DOHH2 (cell line): ENCODE measurements at regions not wholly inside any gene's neighbourhood (a gene's known extent, or its start where the extent isn't known, plus 50 kb on each side); places are given as distances from the start of the nearest gene placed in this dataset.

Experiments
- H3F3A ChIP-seq: fragments of 200-600 bp; sonication (generic), shearing (Covaris generic); 2 replicates; pipeline ENCODE4 v1.6.0; 2016; ENCODE audit warnings: antibody characterized with exemption, mild to moderate bottlenecking; ENCODE audit not compliant: control insufficient read depth, insufficient read depth
- H3K27ac ChIP-seq: fragments of 200-600 bp; sonication (generic); 2 replicates; pipeline ENCODE4 v1.5.1; 2014; ENCODE audit warnings: low read depth, mild to moderate bottlenecking, low read length, moderate library complexity
- H3K27me3 ChIP-seq: fragments of 200-600 bp; sonication (generic); 2 replicates; pipeline ENCODE4 v1.6.1; 2014; ENCODE audit warnings: mild to moderate bottlenecking, low read length, mixed read lengths; ENCODE audit not compliant: control insufficient read depth
- H3K36me3 ChIP-seq: fragments of 200-600 bp; sonication (generic); 2 replicates; pipeline ENCODE4 v1.6.1; 2014; ENCODE audit warnings: mild to moderate bottlenecking, low read length, moderate library complexity, mixed read lengths; ENCODE audit not compliant: control insufficient read depth
- H3K4me1 ChIP-seq: fragments of 200-600 bp; sonication (generic); 2 replicates; pipeline ENCODE4 v1.6.1; 2014; ENCODE audit warnings: mild to moderate bottlenecking, low read length, mixed read lengths; ENCODE audit not compliant: control insufficient read depth
- H3K4me2 ChIP-seq: fragments of 200-600 bp; sonication (generic); 2 replicates; pipeline ENCODE4 v1.6.0; 2014; ENCODE audit warnings: mild to moderate bottlenecking, low read length, moderate library complexity
- H3K4me3 ChIP-seq: fragments of 200-600 bp; sonication (generic); 2 replicates; pipeline ENCODE4 v1.5.1; 2014; ENCODE audit warnings: mild to moderate bottlenecking, low read length, mixed read lengths
- H3K79me2 ChIP-seq: fragments of 200-600 bp; sonication (generic); 2 replicates; pipeline ENCODE4 v1.6.1; 2014; ENCODE audit warnings: mild to moderate bottlenecking, low read length, mixed read lengths; ENCODE audit not compliant: control insufficient read depth
- H3K9me2 ChIP-seq: fragments of 200-600 bp; sonication (generic); replicated peaks from 2 replicates; pipeline ENCODE4 v1.6.1; 2014; ENCODE audit warnings: mild to moderate bottlenecking, low read length, mixed read lengths; ENCODE audit not compliant: control insufficient read depth
- H3K9me3 ChIP-seq: fragments of 200-600 bp; sonication (generic); 2 replicates; pipeline ENCODE4 v1.6.1; 2014; ENCODE audit warnings: antibody characterized with exemption, low read length, mixed read lengths; ENCODE audit not compliant: control insufficient read depth, insufficient read depth
- H4K20me1 ChIP-seq: fragments of 200-600 bp; sonication (generic); 2 replicates; pipeline ENCODE4 v1.6.0; 2014; ENCODE audit warnings: low read depth, mild to moderate bottlenecking, antibody characterized with exemption, low read length, moderate library complexity; ENCODE audit not compliant: control insufficient read depth, insufficient read depth
- EZH2phosphoT487 ChIP-seq: fragments of 200-600 bp; sonication (generic); IDR thresholded peaks from 2 replicates; pipeline ENCODE4 v1.6.1; 2017; ENCODE audit warnings: borderline replicate concordance, mild to moderate bottlenecking, antibody characterized with exemption, low read length, moderate library complexity, mixed read lengths
- TF ChIP-seq, protein P1 (sequence below): fragments of 200-600 bp; sonication (generic); IDR thresholded peaks from one replicate; pipeline ENCODE4 v1.5.1; 2014; ENCODE audit warnings: antibody characterized with exemption, mild to moderate bottlenecking, low read depth, low read length; ENCODE audit not compliant: poor library complexity, severe bottlenecking

GRCh38 chr2:191533693-191534180, 144.2 kb upstream of the NABP1 start:
- H3K4me2 ChIP-seq, result no peak overlapping the region
- no peaks in the 10 kb centered on the region for H3K27me3 ChIP-seq
- H3K36me3 ChIP-seq, result no peaks in the 10 kb centered on the region
- no peaks in the 10 kb centered on the region for H3K79me2 ChIP-seq
- TF ChIP-seq, protein P1, sequence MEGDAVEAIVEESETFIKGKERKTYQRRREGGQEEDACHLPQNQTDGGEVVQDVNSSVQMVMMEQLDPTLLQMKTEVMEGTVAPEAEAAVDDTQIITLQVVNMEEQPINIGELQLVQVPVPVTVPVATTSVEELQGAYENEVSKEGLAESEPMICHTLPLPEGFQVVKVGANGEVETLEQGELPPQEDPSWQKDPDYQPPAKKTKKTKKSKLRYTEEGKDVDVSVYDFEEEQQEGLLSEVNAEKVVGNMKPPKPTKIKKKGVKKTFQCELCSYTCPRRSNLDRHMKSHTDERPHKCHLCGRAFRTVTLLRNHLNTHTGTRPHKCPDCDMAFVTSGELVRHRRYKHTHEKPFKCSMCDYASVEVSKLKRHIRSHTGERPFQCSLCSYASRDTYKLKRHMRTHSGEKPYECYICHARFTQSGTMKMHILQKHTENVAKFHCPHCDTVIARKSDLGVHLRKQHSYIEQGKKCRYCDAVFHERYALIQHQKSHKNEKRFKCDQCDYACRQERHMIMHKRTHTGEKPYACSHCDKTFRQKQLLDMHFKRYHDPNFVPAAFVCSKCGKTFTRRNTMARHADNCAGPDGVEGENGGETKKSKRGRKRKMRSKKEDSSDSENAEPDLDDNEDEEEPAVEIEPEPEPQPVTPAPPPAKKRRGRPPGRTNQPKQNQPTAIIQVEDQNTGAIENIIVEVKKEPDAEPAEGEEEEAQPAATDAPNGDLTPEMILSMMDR, result no peak
- no peak for TF ChIP-seq EZH2phosphoT487
- H3K4me3 ChIP-seq, result no peak overlapping the region
- no peak overlapping the region for H3K27ac ChIP-seq
- H4K20me1 ChIP-seq, result no peaks in the 10 kb centered on the region
- H3K4me1 ChIP-seq, result no peaks in the 10 kb centered on the region
- H3F3A ChIP-seq, result no peaks in the 10 kb centered on the region
- H3K9me3 ChIP-seq, result no peaks in the 10 kb centered on the region
- H3K9me2 ChIP-seq, result no peaks in the 10 kb centered on the region

DNA sequence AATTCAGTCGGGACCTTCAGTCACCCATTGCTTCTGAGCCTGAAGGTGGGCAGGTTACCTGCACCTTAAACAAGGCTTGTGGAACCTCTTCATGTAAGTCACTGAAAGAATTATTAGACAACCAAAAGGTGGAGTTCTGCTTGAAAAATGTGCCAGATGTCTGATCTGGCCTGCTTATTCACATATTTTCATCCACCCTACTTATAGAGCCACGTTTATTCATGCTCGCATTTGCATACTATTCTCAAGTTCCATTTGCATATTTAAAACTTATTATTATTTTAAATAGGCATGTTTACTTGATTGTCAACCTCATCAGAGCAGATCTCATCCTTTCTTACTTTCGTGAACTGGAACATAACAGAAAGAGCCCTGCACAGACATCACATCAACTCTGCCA, 140.0 kb upstream of the NABP1 start:
- H3K4me2 ChIP-seq, result no peak overlapping the region
- no peaks in the 10 kb centered on the region for H3K79me2 ChIP-seq
- no peaks in the 10 kb centered on the region for H3K9me2 ChIP-seq
- H3K4me1 ChIP-seq, result no peaks in the 10 kb centered on the region
- no peaks in the 10 kb centered on the region for H3F3A ChIP-seq
- H3K27ac ChIP-seq, result no peak overlapping the region
- no peaks in the 10 kb centered on the region for H3K27me3 ChIP-seq
- no peaks in the 10 kb centered on the region for H3K36me3 ChIP-seq
- TF ChIP-seq, protein P1, result no peak
- TF ChIP-seq EZH2phosphoT487, result no peak
- H3K4me3 ChIP-seq, result no peak overlapping the region
- no peaks in the 10 kb centered on the region for H3K9me3 ChIP-seq
- H4K20me1 ChIP-seq, result no peaks in the 10 kb centered on the region

DNA sequence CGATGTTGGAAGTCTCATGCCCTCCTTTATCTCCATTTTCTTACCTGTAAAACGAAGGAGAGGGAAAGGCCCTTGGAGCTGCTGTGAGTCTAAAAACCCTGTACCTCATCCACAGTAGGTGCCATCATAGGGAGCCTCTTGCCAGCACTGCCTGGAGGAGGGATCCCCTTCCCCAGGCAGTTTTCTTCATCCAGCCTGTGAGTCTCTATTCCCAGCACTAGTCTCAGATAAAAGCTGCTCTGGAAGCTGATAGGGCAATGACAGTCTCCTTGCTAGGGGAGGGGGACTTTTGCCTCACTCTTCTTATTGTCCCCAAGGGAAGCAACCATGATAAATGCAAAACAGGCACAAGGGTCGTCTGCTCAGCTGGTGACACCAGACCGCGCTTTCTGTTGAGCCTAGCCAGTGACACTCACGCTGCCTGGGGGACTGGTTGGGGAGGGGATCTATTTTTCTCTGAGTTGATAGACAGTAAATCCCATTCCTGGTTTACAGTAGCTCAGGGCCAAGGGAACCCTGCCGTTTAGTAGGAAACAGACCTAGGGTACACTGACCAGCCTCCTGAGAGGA, 139.5 kb upstream of the NABP1 start:
- Histone ChIP-seq H3K9me3 (no peaks in the 10 kb centered on the region), H3F3A (no peaks in the 10 kb centered on the region), H3K4me3 (no peak overlapping the region), H4K20me1 (no peaks in the 10 kb centered on the region), H3K4me2 (no peak overlapping the region), H3K4me1 (no peaks in the 10 kb centered on the region), H3K36me3 (no peaks in the 10 kb centered on the region), H3K9me2 (no peaks in the 10 kb centered on the region), H3K79me2 (no peaks in the 10 kb centered on the region), H3K27ac (no peak overlapping the region), H3K27me3 (no peaks in the 10 kb centered on the region)
- TF ChIP-seq, protein P1, result no peak
- no peak for TF ChIP-seq EZH2phosphoT487

- no peak for TF ChIP-seq EZH2phosphoT487
- TF ChIP-seq, protein P1, result peak; percentile 59
- no peaks in the 10 kb centered on the region for H3K4me1 ChIP-seq
- no peaks in the 10 kb centered on the region for H3K9me3 ChIP-seq
- no peaks in the 10 kb centered on the region for H4K20me1 ChIP-seq
- H3F3A ChIP-seq, result no peaks in the 10 kb centered on the region
- no peak overlapping the region for H3K4me3 ChIP-seq
- H3K27ac ChIP-seq, result no peak overlapping the region
- H3K9me2 ChIP-seq, result no peaks in the 10 kb centered on the region
- no peaks in the 10 kb centered on the region for H3K36me3 ChIP-seq
- no peaks in the 10 kb centered on the region for H3K27me3 ChIP-seq
- H3K79me2 ChIP-seq, result no peaks in the 10 kb centered on the region
- no peak overlapping the region for H3K4me2 ChIP-seq
Measured at GRCh38 chr2:191539068-191539467, 138.9 kb upstream of the NABP1 start.
